HG03139 (cell line): ENCODE measurements at regions not wholly inside any gene's neighbourhood (a gene's known extent, or its start where the extent isn't known, plus 50 kb on each side); places are given as distances from the start of the nearest gene placed in this dataset.

ENCODE experiments used
- ATAC-seq: cut with Tn5 transposase; IDR thresholded peaks from one replicate; pipeline ENCODE4 v1.9.1; 2021; ENCODE audit not compliant: unreplicated experiment

- no peak for ATAC-seq
These were observed 341.0 kb downstream of the SEC14L1 start for GRCh38 chr17:77481476-77482374.

DNA sequence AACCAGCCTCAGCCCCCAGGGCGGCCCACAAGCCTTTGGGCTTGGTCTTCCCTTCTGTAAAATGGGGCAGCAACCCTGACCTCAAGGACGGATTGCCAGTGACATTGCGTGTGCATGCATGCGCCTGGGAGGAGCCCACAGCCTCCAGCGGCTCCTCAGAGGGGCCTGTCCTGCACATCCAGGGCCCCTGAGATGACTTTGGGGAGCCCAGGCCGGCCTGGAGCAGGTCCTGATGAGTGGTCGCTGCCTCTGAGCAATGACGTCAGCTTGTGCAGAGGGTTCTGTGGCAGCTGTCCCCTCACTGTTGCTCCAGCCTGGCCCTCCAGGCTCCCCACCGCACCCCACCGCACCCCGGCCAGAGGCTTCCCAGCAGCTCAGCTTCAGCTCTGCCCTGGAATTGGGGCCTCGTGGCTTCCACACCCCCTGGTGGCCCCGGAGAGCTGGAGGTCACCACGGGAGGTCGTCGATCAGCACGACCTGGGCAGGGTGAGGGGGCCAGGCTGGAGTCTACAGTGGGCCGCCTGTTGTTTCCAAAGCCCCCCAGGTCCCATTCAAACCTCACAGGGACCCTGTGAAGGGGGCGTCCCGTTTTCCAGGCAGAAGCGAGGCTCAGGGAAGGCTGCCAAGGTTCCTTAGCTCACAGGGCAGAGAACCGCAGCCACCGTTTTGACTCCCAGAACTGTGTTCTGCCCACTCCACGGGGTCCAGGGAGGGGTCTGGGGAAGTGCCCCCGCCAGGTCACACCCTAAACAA, 341.8 kb downstream of the SEC14L1 start:
- ATAC-seq = no peak

- ATAC-seq = no peak
These were observed 342.4 kb downstream of the SEC14L1 start for GRCh38 chr17:77483128-77483598.

GRCh38 chr17:77484111-77484510, 343.3 kb downstream of the SEC14L1 start:
- ATAC-seq = no peak

DNA sequence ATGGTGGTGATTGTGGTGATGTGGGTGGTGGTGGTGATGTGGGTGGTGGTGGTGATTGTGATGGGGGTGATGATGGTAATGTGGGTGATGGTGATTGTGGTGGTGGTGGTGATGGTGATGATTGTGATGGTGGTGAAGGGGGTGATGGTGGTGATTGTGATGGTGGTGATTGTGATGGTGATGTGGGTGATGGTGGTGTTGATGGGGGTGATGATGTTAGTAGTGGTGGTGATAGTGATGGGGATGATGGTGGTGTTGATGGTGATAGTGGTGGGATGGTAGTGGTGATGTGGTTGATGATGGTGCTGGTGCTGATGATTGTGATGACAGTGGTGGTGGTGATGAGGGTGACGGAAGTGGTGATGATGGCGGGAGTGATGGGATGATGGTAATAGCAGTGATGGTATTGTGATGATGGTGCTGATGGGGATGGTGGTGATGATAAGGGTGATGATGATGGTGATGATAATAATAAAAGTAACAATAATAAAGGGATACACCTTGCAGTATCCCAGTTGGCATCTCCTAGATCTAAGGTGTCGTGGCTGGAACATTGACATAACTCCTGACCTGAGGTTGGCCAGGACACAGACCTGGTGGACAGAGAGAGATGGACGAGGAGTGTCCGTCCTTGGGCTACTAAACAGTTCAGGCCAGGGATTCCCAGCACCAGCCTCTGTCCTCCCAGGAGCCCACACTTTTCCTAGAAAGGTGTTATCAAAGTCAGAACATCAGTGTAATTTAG, 344.5 kb downstream of the SEC14L1 start:
- ATAC-seq = no peak

GRCh38 chr17:77487211-77487629, 346.5 kb downstream of the SEC14L1 start:
- ATAC-seq = no peak

- no peak for ATAC-seq
These were observed 347.1 kb downstream of the SEC14L1 start for GRCh38 chr17:77487677-77488530.

GRCh38 chr17:77488531-77489238, 347.9 kb downstream of the SEC14L1 start:
- ATAC-seq = no peak

DNA sequence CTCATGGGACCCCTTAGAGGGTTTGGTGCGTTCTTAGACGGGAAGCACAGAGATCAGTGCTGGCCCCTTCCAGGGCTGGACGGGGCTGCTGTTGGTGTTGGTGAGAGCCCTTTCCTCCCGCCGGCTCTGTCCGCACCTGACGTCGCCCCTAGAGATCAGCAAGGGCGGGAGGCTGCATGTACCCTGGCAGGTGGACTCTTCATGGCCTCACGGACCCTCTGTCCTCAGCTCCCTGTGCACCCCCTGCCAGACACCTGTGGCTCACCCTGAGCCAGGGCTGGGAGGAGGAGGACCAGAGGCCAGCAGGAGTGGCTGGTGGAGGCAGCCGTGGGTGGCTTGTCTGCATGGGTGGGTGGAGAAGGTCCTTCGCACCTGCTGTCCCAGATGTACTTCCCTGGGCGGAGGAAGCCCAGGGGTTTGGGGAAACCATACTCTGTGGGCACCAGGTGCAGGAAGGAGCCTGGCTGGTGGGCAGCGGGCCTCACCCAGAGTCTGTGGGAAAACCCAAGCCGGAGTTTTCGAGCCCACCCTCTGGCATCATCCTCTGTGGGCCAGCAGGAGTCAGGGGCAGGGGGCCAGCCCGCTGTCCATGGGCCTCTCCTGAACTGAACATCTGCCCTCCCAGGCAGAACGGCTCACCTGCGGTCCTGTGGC, 348.6 kb downstream of the SEC14L1 start:
- ATAC-seq = no peak

- no peak for ATAC-seq
These were observed 349.1 kb downstream of the SEC14L1 start for GRCh38 chr17:77489893-77490255.

- no peak for ATAC-seq
These were observed 349.8 kb downstream of the SEC14L1 start for GRCh38 chr17:77490361-77491183.

DNA sequence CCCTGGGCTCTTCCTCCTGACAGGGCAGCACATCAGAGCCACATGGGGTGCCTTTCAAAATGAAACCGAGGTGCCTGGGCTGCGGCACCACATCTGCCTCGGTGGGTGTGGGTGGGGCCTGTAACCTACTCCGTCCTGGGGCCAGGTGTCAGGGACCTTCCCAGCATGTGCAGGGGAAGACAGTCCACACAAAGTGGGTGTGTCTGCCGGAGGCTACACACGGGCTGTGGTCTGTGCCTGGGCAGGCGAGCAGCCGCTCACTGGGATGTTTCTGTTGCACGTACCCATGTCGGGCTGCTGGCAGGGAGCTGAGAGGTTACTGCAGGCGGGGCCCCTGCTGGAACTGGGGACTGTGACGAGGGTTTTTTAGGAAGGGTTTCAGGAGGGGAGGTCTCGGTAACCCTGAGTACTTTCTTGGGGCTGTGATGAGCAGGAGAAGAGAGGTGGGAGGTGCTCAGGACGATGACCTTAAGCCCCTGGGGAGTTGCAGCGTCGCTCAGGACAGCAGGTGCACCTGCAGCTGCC, 351.2 kb downstream of the SEC14L1 start:
- ATAC-seq = no peak

DNA sequence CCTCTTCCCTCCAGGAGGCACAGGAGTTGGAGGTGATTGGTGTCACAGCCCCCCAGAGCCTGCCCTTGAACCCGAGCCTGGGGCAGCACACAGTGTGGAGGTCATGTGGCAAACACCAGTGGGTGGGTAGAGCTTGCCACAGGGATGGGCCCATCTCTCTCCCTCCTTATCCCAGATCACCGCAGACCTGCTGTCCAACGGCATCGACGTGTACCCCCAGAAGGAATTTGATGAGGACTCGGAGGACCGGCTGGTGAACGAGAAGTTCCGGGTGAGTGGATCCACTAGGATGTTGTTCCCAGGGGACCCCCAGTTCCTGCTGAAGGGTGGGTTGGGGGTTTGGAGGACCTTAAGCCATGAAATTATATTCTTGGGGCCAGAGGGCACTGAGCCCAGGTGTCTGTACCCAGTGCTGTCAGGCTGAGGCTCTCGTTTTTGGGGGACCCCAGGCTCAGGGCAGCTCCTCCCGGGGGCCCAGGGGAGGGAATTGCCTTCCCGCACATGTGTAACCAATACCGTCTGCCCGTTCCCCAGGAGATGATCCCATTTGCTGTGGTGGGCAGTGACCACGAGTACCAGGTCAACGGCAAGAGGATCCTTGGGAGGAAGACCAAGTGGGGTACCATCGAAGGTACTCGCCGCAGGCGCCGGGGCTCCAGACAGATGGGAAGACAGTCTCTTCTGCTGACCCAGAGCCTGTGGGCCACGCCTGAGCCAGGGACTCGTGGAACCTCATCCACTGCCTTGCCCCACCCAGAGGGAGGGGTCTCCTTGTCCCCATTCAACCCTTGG, 351.9 kb downstream of the SEC14L1 start:
- no peak for ATAC-seq

DNA sequence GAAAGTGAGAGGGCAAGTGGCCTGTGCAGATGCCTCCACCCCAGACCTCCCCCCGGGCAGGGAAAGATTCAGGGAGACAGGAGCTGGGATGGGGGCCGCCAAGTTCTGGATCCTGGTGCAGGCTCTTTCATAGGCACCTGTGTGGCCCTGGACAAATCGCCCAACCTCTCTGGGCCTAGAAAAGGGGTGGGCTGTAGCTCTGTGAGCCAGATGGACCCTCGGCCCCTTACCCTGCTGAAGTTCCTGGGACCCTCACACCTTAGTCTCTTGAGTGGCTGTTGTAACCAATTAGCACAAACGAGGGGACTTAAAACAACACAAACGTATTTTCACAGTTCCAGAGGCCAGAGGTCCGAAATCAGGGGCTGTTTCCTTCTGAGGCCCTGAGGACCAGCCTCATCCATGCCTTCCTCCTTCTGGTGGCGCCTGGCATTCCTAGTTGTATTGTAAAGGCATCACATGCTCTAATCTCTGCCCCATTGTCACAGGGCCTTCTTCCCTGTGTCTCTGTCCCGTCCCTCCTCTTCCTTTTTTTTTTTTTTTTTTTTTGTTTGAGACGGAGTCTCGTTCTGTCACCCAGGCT, 352.6 kb downstream of the SEC14L1 start:
- ATAC-seq = no peak

DNA sequence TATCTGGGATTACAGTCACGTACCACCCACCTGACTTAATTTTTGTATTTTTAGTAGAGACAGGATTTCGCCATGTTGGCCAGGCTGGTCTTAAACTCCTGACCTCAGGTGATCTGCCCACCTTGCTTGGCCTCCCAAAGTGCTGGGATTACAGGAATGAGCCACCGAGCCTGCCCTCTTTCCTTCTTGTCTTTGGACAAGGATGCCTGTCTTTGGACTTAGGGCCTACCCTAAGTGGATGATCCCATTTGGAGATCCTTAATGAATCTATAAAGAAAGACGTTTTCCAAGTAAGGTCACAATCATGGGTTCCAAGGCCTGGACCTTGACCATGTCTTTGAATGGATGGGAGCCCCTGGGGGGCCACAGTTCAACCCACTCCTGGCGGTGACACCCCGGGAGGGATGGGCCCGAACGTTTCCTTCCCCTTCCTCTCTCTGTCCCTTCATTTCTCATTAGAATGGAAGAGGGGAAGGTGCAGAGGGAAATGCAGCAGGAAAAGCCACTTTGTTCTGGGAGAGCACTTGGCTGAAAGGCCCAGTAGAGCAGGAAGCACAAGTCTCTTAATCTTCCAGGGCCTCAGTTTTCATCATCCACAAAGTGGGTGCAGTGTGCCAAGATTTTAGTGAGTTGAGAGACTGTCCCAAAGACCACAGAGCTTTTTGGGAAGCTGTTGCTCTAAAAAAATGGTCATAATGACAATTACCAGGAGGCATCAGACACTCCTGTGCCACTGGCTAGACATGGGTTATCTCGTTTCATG, 353.3 kb downstream of the SEC14L1 start:
- no peak for ATAC-seq
